ENCODE measurements at regions not wholly inside any gene's neighbourhood (a gene's known extent, or its start where the extent isn't known, plus 50 kb on each side); places are given as distances from the start of the nearest gene placed in this dataset.

DNA sequence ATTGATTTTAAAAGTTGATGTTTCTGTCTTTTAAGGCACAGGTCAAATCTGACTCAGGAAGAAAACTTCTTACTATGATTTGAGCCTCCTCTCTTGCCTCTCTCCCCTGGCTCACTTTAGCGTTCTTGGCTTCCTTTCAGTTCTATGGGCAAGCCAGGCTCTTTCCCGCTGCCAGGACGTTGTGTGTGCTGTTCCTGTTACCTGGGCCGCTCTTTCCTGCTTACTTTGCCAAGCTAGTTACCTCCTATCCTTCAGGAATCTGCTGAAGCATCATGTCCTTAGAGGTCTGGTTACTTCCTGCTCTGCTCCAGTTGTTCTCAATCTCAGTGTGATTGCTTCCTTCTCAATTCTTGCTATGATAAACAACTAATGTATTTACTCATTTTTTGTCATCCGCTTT, 1108.5 kb upstream of the EEF2KMT start:
- Histone ChIP-seq H3K4me3 (no peak overlapping the region), H3K27ac (no peak overlapping the region), H3K9me3 (no peaks in the 10 kb centered on the region), H3K36me3 (no peaks in the 10 kb centered on the region), H3K4me1 (peaks cover 0 to 13% (median 2%) of the 10 kb centered on the region in 4 donors), H3K27me3 (no peaks in the 10 kb centered on the region)
- peak in 2 of 3 donors; percentile 49 to 50 for DNase-seq
- no peak for TF ChIP-seq POLR2A (IDR thresholded peaks at IDR 0.05)
- TF ChIP-seq, protein P1, sequence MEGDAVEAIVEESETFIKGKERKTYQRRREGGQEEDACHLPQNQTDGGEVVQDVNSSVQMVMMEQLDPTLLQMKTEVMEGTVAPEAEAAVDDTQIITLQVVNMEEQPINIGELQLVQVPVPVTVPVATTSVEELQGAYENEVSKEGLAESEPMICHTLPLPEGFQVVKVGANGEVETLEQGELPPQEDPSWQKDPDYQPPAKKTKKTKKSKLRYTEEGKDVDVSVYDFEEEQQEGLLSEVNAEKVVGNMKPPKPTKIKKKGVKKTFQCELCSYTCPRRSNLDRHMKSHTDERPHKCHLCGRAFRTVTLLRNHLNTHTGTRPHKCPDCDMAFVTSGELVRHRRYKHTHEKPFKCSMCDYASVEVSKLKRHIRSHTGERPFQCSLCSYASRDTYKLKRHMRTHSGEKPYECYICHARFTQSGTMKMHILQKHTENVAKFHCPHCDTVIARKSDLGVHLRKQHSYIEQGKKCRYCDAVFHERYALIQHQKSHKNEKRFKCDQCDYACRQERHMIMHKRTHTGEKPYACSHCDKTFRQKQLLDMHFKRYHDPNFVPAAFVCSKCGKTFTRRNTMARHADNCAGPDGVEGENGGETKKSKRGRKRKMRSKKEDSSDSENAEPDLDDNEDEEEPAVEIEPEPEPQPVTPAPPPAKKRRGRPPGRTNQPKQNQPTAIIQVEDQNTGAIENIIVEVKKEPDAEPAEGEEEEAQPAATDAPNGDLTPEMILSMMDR (IDR thresholded peaks at IDR 0.05): no peak

DNA sequence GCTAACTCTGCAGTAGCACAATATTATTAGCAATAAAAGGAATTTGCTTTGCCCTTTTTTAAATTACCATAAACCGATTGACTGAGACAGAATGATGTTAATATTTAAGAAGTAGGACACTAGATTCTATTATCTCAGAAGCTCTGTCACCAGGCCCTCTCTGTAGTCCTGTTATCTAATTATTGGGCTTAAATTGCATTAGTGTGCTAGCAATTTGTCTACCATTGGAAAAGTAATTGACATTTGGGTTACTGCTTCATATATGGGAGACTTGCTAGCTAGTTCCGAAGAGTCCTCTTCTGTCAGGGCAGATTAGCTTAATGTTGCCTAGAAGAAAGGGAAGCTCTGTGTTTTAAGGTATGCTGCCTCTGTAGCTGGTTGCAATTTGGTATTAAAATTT, 1107.3 kb upstream of the EEF2KMT start:
- Histone ChIP-seq H3K27me3 (no peaks in the 10 kb centered on the region), H3K4me1 (peaks cover 0 to 13% (median 2%) of the 10 kb centered on the region in 4 donors), H3K36me3 (no peaks in the 10 kb centered on the region), H3K4me3 (no peak overlapping the region), H3K9me3 (no peaks in the 10 kb centered on the region), H3K27ac (no peak overlapping the region)
- DNase-seq: no peak
- TF ChIP-seq, protein P1 (IDR thresholded peaks at IDR 0.05): no peak
- TF ChIP-seq POLR2A (IDR thresholded peaks at IDR 0.05): no peak

DNA sequence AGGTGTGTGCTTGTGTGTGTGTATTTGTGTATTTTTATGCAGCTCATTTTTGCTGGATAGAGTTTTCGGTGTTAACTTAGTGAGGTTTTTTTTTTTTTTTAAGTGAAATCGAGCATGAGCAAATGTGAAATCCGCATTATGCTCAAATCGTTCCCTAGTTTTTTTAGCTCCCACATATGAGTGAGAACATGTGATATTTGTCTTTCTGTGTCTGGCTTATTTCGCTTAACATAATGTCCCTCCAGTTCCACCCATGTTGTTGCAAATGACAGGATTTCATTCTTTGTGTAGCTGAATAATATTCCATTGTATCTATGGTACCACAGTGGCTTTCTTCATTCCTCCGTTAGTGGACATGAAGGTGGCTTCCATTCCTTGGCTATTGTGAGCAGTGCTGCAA, 1103.3 kb upstream of the EEF2KMT start:
- no peak for DNase-seq
- Histone ChIP-seq H3K4me1 (no peaks in the 10 kb centered on the region), H3K27ac (no peak overlapping the region), H3K36me3 (no peaks in the 10 kb centered on the region), H3K4me3 (no peak overlapping the region), H3K9me3 (no peaks in the 10 kb centered on the region), H3K27me3 (no peaks in the 10 kb centered on the region)
- TF ChIP-seq, protein P1 (IDR thresholded peaks at IDR 0.05): no peak
- no peak for TF ChIP-seq POLR2A (IDR thresholded peaks at IDR 0.05)

DNA sequence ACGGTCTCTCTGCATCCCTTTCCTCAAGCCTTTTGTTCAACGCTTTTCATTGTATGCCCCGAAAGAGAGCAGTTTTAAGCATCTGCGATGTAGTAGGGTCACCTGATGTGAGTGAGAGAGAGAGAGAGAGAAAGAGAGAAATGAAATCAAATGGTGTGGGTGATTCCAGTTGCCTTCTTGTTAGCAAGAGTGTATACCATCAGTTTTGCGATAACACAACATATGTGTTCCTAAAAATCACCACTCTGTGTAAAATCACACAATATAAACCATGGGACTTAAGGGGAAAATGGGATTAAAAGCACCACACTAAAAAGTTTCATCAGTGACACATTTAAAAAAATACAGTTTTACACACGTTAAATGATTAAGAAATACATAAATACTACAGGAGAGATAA, 1102.7 kb upstream of the EEF2KMT start:
- H3K36me3 ChIP-seq: no peaks in the 10 kb centered on the region
- no peaks in the 10 kb centered on the region for H3K4me1 ChIP-seq
- no peak overlapping the region for H3K4me3 ChIP-seq
- H3K27me3 ChIP-seq: no peaks in the 10 kb centered on the region
- H3K27ac ChIP-seq: no peak overlapping the region
- no peak for DNase-seq
- TF ChIP-seq, protein P1 (IDR thresholded peaks at IDR 0.05): no peak
- no peak for TF ChIP-seq POLR2A (IDR thresholded peaks at IDR 0.05)
- no peaks in the 10 kb centered on the region for H3K9me3 ChIP-seq

DNA sequence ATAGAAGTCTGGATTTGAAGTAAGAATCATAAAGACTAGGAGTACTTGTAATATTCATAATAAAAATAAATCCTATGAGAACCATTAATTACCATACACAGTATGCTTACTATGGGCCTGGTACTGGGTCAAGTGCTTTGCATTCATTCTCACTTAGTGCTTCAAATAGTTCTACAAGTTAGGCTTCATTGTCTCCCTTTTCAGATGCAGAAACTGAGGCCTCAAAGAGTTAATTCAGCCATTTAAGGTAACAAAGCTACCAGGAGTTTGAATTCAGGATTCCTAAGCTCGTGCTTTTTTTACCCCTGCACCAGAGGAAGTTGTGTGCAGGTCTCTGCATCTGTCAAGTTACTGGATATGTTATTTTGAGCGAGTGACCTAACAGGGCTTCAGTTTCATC, 1098.4 kb upstream of the EEF2KMT start:
- H3K27me3 ChIP-seq: no peaks in the 10 kb centered on the region
- no peak overlapping the region for H3K4me3 ChIP-seq
- no peaks in the 10 kb centered on the region for H3K4me1 ChIP-seq
- no peaks in the 10 kb centered on the region for H3K36me3 ChIP-seq
- DNase-seq: no peak
- H3K27ac ChIP-seq: no peak overlapping the region
- H3K9me3 ChIP-seq: no peaks in the 10 kb centered on the region
- TF ChIP-seq, protein P1 (IDR thresholded peaks at IDR 0.05): no peak
- TF ChIP-seq POLR2A (IDR thresholded peaks at IDR 0.05): no peak

DNA sequence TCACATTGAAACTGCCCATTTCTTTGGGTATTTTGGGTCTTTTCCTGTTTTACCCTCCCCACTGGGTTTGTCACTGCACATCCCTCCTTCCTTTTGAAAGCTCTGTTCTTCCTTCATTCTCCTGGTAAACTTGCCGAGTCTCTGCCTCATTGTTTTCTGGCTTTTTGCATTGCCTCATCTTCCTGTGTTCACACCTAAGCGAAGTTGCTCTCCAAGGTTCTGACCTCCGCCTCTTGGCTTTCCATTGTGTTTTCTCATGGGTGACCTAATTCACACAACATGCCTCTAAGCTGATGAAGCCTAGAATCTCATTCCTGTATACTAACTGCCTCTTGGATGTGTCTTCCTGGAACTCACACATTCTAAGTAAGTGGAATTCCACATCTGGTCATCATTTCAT, 1096.1 kb upstream of the EEF2KMT start:
- DNase-seq: peak in 1 of 3 donors; percentile 49
- Histone ChIP-seq H3K27me3 (no peaks in the 10 kb centered on the region), H3K9me3 (no peaks in the 10 kb centered on the region)

More for the DNA sequence above, 1096.1 kb upstream of the EEF2KMT start:
- TF ChIP-seq POLR2A (IDR thresholded peaks at IDR 0.05): no peak
- TF ChIP-seq, protein P1 (IDR thresholded peaks at IDR 0.05): no peak
- no peaks in the 10 kb centered on the region for H3K4me1 ChIP-seq
- no peak overlapping the region for H3K4me3 ChIP-seq
- no peak overlapping the region for H3K27ac ChIP-seq
- no peaks in the 10 kb centered on the region for H3K36me3 ChIP-seq
